Gastroesophageal sphincter (tissue), 3 donors: ENCODE measurements at regions not wholly inside any gene's neighbourhood (a gene's known extent, or its start where the extent isn't known, plus 50 kb on each side); places are given as distances from the start of the nearest gene placed in this dataset.

ENCODE experiments used
- CTCF ChIP-seq, 4 experiments: fragments of 200-600 bp in 2 of 4; fragments of 450-650 bp in 2 of 4; sonication (generic) in 1 of 4; IDR thresholded peaks; one replicate each; pipeline ENCODE4 v1.5.1; 2017 to 2019; ENCODE audit warnings: antibody characterized with exemption in 4 of 4, mild to moderate bottlenecking in 2 of 4, moderate library complexity in 2 of 4
- POLR2A ChIP-seq, 2 donors: fragments of 450-650 bp; IDR thresholded peaks; one replicate each; pipeline ENCODE4 v1.6.1; 2017; ENCODE audit warnings: antibody characterized with exemption in 2 of 2, mild to moderate bottlenecking in 2 of 2, moderate library complexity in 1 of 2
- POLR2AphosphoS5 ChIP-seq: sonication (generic); formaldehyde crosslinking; IDR thresholded peaks from one replicate; pipeline ENCODE4 v1.6.1; 2017; ENCODE audit warnings: antibody characterized with exemption

GRCh38 chr17:54255696-54256095 lies 433.0 kb downstream of the KIF2B start:
- TF ChIP-seq CTCF (IDR thresholded peaks at IDR 0.05) = no peak
- TF ChIP-seq POLR2AphosphoS5 = no peak
- no peak for TF ChIP-seq POLR2A (IDR thresholded peaks at IDR 0.05)
